Jurkat, Clone E6-1 (cell line): ENCODE measurements at regions not wholly inside any gene's neighbourhood (a gene's known extent, or its start where the extent isn't known, plus 50 kb on each side); places are given as distances from the start of the nearest gene placed in this dataset.

Source experiments
- DNase-seq: peaks from one replicate; pipeline ENCODE4 v3.0.0-alpha.2; 2011; ENCODE audit warnings: low read depth, low spot score
- H3K4me3 ChIP-seq: 2 replicates; pipeline ENCODE4 v1.5.1; 2011; ENCODE audit warnings: mild to moderate bottlenecking, low read length, control low read depth, moderate library complexity

GRCh38 chr14:100484531-100485267, 102.5 kb downstream of the BEGAIN start:
- DNase-seq, result no peak
- no peak overlapping the region for H3K4me3 ChIP-seq

DNA sequence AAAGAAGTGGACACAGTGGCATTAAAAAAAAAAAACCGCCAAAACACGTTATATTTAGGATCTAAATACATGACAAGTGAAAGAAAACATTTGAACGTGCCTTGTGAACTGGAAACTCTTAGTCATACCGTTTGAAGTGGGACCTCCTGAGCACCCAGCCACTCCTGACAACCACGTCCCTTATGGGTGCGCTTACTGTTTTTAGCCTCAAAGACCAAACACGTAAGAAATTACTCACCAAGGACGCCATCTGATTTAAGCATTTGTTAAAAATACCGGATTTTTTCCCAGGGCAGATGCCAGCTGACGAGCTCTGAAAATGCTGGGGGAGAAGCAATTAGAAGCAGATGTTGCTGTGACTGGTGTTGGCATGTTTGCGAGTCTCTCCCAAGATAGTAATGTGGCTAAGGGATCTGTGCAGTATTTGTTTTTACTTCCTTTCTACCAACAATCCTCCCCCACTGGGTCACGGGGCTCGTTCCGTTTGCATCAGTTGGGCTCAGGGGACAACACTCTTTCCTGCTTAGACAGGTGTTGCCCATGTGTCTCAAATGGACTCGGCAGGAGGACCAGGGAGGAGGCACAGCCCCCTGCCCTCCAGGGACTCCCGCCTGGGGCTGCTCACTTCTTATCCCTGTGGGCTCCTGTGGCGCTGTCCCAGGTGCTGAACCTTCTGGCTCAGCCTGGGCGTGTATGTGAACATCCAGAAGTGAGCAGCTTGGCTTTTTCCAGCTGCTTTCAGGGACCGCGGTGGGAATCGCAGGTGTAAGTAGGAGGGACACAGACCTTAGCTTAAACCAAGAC, 101.0 kb downstream of the BEGAIN start:
- DNase-seq, result peak; percentile 44
- no peak overlapping the region for H3K4me3 ChIP-seq
